ENCODE measurements at regions not wholly inside any gene's neighbourhood (a gene's known extent, or its start where the extent isn't known, plus 50 kb on each side); places are given as distances from the start of the nearest gene placed in this dataset.
"Not testable (repeated sequence)": the region's sequence is repeated elsewhere in the genome, so short reads cannot be mapped to it uniquely, and the experiment has no call there.

DNA sequence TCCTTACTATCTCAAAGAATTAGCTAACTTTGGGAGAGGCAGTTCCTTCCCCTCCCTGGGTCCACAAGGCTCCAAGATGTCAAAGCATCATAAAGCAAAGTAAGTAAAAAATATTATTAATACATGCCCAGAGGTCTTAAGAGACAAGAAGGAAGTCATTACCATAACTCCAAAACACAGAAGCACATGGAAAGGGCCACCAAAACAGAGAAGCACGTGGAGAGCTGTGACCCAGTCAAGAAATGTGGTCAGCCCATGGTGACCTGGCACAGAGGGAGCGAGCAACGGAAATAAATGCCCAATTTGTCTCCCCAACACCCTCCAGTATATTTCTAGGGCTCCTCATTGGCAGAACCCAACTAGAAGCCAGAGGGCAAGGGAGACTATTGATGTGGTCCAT, 277.5 kb upstream of the API5 start:
- no peak for FAIRE-seq

DNA sequence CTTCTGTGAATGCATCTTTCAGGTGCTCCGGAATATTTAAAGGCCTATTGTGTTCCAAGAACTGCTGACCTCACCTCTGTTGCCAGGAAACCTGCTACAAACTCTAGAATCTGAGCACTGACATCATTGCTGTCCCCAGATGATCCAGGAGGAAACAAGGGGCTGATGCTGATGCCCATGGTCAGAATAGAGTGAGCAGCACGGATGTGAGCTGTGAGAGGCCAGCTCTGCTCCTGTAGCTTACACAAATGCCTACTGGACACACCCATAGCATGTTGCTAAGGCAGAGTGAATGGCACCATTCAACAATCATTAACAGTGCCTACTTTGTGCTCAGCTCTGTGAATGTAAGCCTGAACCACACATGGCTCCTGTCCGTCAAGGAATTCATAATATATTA, 276.7 kb upstream of the API5 start:
- no peak for FAIRE-seq

DNA sequence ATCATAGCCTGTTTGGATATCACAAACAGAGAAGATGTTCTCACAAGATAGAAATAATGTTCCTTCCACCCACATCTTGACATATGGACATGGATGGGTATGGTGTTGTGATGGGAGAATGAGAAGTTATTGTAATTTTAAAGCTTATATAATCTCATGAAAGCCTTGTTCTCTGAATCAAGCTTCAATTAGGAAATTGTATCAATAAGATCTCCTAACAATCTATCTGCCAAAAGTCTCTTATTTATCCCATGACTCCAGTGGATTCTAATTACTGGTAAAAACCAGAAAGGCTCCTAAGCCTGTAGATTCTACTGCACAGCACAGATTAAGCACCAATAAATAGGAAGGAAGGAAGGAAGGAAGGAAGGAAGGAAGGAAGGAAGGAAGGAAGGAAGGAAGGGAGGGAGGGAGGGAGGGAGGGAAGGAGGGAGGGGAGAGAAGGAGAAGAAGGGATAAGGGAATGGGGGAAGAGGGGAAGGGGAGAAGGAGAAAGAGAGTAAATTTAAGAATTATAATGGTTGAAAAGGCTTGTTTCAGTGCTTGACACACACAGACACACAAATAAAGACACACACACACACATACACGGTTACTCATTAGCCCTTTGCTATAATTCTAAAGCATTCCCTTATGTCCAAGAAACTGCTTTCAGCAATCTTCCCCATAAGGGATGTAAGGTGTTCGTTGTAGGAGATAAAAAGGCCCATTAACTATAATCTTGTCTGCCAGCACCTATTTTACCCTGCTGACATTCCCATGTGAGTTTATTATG, 258.0 kb upstream of the API5 start:
- no peak for FAIRE-seq

DNA sequence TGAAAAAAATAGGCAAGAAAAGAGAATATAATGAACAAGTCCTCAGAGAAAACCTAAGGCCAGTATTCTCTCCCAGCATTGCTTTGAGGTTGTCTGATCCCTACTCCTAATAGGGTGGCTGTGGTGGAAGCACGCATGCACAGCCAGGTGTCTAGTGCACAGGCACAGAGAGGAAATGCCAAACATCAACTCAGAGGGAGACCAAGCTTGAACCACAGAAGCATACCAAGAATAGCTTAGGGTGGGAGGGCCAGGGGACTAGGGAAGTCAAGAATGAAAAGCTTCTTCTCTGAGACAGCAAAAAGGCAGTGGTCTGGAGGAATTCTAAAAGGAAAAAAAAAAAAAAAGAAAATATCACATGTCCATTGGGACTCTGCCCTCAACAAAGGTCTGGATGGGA, 244.1 kb upstream of the API5 start:
- no peak for FAIRE-seq

DNA sequence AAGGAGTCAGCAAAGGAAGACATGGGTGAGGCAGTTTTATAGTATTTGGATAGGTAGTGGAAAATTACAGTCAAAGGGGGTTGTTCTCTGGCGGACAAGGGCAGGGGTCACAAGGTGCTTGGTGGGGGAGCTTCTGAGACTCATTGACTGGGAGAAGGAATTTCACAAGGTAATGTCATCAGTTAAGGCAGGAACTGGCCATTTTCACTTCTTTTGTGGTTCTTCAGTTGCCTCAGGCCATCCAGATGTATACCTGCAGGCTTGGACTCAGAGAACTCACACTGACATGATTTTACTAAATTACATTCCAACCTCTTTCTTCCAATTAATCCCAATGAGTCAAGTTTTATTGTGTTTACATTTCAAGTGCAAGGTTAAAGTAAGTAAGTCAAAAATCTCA, 240.5 kb upstream of the API5 start:
- no peak for FAIRE-seq

- FAIRE-seq: no peak
These were observed 239.7 kb upstream of the API5 start for GRCh38 chr11:43072096-43072495.

GRCh38 chr11:43072911-43073310, 238.9 kb upstream of the API5 start:
- no peak for FAIRE-seq

DNA sequence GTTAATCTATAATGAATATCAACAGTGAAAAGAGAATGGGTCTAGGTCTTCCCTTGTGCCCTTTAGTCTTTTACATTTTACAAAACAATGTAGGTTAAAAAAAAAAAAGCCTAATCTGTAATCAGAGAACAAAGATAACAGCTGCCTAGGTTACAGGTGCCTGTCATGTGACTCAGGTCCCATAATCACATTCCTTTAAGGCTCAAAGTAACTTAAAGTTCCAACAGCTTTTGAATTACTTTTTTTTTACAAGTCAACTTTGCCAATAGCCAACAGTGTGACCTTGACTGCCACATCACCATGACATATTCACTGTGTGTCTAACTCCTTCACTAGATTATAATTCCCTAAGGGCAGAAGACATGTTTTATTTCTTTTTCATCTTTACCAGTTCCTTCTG, 237.0 kb upstream of the API5 start:
- FAIRE-seq: no peak

DNA sequence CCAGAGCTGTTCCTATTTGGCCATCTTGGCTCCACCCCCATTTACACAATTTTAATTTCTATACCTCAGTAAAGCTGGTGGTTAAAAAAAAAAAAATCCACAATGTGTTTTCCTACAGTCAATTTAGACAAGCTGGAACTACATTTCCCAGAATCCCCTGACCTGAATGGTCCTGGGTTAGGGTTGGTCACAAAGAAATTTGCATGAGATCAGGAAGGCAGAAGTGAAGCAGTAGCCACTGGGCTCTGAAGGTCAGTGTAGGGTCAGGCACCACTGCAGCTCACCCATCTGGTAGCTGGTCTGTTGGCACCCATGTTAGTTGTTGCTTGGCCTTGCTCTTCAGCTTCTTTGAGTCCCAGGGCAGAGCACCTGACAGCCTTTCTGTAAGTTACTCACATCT, 210.7 kb upstream of the API5 start:
- FAIRE-seq: no peak

DNA sequence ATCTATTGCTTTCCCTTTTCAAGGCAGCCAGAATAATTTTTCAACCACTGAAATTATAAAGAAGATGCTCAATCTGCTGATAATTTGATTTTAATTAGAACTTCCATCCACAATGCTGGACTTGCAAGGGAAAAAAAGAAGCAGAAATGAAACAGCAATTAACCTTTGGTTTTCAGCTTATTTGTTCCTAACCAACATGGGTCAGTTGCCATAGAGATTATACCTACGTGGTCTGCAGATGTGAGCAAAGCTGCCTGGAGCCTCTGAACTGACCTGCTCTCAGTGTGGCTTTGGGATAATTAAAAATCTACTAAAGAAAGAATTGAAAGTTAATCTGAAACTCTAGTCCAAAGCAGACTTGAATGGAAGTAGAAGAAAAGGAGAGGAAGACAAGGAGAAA, 195.7 kb upstream of the API5 start:
- FAIRE-seq: no peak

GRCh38 chr11:43119275-43119970, 192.4 kb upstream of the API5 start:
- FAIRE-seq: no peak

DNA sequence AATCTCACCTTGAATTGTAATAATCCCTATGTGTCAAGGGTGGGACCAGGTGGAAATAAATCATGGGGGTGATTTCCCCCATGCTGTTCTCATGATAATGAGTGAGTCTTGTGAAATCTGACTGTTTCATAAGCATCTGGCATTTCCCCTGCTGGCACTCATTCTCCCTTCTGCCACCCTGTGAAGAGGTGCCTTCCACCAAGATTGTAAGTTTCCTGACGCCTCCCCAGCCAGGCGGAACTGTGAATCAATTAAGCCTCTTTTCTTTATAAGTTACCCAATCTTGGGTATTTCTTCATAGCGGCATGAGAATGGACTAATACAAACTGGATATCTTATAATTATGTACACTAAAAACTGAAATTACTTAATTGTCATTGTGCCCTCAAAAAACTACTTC, 189.2 kb upstream of the API5 start:
- no peak for FAIRE-seq

- no peak for FAIRE-seq
These were observed 188.4 kb upstream of the API5 start for GRCh38 chr11:43123443-43123842.

DNA sequence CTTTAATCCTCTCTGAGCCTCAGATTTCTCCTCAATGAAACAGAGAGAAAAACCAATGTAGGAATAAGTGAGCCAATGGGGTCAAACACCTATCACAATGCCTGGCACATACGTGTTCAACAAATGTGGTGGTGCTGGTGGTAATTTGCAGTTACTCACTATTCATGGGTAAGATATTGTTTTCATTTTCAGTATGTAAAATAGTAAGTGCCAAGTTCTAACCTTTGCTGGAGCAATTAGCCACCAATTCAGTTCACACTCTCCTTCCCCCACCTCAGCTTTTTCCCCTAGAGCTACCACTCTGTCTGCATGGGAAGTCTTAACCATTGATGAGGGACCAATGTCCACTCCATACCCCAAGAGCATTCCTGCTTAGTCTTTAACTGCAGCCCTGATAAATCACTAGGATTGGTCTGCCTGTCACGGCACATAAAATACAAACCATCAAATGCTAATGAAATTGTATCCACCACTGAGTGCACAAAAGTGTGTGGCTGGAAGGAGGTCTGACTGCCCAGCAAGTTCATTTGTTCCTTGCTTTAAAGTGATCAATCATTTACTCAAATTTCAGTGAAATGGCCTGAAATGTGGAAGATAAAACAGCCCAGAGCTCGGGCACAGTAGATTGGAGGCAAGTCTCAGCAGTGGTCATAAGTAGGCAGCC, 187.4 kb upstream of the API5 start:
- FAIRE-seq: no peak

DNA sequence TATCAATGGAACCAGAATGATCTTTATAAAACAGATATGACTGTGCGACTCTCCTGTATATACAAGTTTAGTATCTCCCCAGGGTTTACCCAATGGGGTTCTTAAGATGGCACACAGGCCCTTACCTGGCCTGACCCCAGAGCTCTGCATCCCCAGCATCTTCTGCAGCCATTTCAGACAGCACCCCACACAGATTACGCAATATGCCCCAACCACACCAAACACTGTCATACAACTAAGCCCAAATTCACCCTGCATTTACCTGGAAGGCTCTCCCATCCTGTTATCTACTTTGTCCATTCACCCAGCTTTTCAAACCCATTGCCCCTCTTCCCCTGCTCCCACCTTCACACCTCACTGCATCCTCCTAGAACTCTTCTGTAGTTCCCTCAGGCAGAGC, 182.5 kb upstream of the API5 start:
- no peak for FAIRE-seq

GRCh38 chr11:43130616-43131015, 181.2 kb upstream of the API5 start:
- FAIRE-seq: no peak

DNA sequence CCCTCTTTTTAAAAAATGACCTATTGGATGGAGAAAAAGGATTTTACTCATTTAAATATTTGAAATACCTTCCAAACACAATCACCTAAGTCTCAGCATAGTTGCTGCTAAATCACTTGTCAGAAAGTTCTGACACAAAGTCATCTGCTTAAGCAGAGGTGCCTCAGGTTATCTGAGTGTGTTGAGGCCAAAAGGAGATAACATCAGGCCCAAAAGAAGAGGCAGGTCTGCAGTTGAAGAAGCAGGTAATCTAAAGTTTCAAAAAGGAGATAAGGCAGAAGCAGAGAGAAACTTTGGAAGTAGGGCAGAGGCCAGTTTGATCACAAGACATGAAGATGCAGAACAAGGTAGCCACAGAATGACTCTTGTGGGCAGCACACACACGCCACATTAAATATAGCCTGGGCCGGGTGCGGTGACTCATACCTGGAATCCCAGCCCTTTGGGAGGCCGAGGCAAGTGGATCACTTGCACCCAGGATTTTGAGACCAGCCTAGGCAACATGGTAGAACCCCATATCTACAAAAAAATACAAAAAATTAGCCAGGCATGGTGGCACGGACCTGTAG, 175.7 kb upstream of the API5 start:
- FAIRE-seq: no peak

- FAIRE-seq: no peak
These were observed 173.1 kb upstream of the API5 start for GRCh38 chr11:43138621-43139140.

GRCh38 chr11:43145653-43146052, 166.1 kb upstream of the API5 start:
- no peak for FAIRE-seq

DNA sequence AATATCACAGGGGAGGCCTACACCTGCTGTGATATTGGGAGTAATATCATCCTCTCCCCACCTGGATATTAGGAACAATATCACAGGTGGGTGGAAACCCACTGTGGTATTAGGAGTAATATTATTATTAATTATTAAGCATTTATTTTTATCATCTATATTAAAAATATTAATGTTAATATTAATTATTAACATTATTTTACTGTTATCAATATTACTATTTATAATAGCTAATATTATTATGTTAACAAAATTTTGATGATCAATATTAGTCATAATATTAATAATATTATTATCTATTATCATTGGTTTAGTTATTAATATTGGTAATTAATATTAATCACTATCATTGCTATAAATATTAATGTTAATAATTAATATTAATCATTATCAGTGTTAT, 161.1 kb upstream of the API5 start:
- FAIRE-seq: peak; percentile 88

DNA sequence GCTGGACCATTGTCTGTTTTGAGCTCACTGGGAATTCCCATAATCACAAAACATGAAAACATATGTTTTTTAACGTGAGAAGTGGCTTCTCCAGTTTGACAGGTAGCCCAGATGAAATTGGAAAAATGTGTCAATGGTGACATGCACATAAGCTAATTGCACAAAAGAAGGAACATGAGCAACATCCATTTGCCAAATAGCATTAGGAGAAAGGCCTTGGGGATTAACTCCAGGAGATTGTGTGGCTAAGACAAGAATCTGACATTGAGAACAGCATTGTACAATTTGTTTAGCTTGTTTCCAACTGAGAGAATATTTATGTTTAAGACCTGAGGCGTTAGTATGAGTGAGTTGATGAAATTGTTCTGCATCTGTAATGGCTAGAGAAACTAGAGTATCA, 147.0 kb upstream of the API5 start:
- FAIRE-seq: no peak

- not testable (repeated sequence) for FAIRE-seq
These were observed 146.4 kb upstream of the API5 start for GRCh38 chr11:43165393-43165792.

DNA sequence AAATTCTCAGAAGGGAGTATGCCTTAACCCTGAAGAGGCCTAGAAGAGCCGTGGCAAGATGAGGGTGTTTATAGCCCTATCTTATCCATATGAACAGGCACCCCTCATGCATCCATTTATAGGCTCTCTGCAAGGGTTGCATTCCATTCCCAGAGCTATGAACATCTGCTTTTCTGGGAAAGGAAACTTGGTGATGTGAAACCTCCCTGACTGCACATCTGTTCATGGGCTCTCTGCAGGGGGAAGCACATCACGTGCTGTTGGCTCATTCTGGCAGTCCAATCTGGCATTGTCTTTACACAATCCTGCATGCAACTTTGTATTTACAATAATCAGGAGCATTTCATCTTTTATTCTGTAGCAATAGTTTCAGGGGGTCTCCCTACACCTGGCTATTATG, 143.6 kb upstream of the API5 start:
- not testable (repeated sequence) for FAIRE-seq

GRCh38 chr11:43172477-43172876, 139.3 kb upstream of the API5 start:
- no peak for FAIRE-seq
